ENCODE measurements at regions not wholly inside any gene's neighbourhood (a gene's known extent, or its start where the extent isn't known, plus 50 kb on each side); places are given as distances from the start of the nearest gene placed in this dataset.

- DNase-seq, result no peak
- H3K27ac ChIP-seq, result no peak overlapping the region
- intact Hi-C loops (cut with DNase I), result no loop called here
- H3K9me3 ChIP-seq, result no peaks in the 10 kb centered on the region
- H3K27me3 ChIP-seq, result no peaks in the 10 kb centered on the region
- H3K4me3 ChIP-seq, result no peak overlapping the region
- no peaks in the 10 kb centered on the region for H3K4me1 ChIP-seq
- TF ChIP-seq, protein P1, sequence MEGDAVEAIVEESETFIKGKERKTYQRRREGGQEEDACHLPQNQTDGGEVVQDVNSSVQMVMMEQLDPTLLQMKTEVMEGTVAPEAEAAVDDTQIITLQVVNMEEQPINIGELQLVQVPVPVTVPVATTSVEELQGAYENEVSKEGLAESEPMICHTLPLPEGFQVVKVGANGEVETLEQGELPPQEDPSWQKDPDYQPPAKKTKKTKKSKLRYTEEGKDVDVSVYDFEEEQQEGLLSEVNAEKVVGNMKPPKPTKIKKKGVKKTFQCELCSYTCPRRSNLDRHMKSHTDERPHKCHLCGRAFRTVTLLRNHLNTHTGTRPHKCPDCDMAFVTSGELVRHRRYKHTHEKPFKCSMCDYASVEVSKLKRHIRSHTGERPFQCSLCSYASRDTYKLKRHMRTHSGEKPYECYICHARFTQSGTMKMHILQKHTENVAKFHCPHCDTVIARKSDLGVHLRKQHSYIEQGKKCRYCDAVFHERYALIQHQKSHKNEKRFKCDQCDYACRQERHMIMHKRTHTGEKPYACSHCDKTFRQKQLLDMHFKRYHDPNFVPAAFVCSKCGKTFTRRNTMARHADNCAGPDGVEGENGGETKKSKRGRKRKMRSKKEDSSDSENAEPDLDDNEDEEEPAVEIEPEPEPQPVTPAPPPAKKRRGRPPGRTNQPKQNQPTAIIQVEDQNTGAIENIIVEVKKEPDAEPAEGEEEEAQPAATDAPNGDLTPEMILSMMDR (IDR thresholded peaks at IDR 0.05), result no peak
- TF ChIP-seq POLR2A (IDR thresholded peaks at IDR 0.05), result no peak
- no peaks in the 10 kb centered on the region for H3K36me3 ChIP-seq
These were observed 289.9 kb downstream of the SHOX2 start for GRCh38 chr3:157816296-157816695.

- Histone ChIP-seq H3K4me3 (no peak overlapping the region), H3K9me3 (no peaks in the 10 kb centered on the region), H3K27me3 (no peaks in the 10 kb centered on the region), H3K27ac (no peak overlapping the region), H3K36me3 (no peaks in the 10 kb centered on the region), H3K4me1 (no peaks in the 10 kb centered on the region)
- no peak for TF ChIP-seq POLR2A (IDR thresholded peaks at IDR 0.05)
- TF ChIP-seq, protein P1 (IDR thresholded peaks at IDR 0.05), result no peak
- intact Hi-C loops (cut with DNase I), result no loop called here
- 55 to 59% methylated on average over 3 of the region's 3 CpGs for WGBS, 2 donors
- no peak for DNase-seq
These were observed 290.5 kb downstream of the SHOX2 start for GRCh38 chr3:157815739-157816138.

GRCh38 chr3:157810924-157811718, 295.1 kb downstream of the SHOX2 start:
- WGBS, 2 donors, result 68 to 75% methylated on average over 3 of the region's 3 CpGs
- H3K27me3 ChIP-seq, result no peaks in the 10 kb centered on the region
- no peak overlapping the region for H3K4me3 ChIP-seq
- no peak for TF ChIP-seq POLR2A (IDR thresholded peaks at IDR 0.05)
- TF ChIP-seq, protein P1 (IDR thresholded peaks at IDR 0.05), result no peak
- DNase-seq, result no peak
- no peak overlapping the region for H3K27ac ChIP-seq
- intact Hi-C loops (cut with DNase I), result no loop called here
- no peaks in the 10 kb centered on the region for H3K9me3 ChIP-seq
- no peaks in the 10 kb centered on the region for H3K36me3 ChIP-seq
- no peaks in the 10 kb centered on the region for H3K4me1 ChIP-seq

GRCh38 chr3:157807280-157807679, 298.9 kb downstream of the SHOX2 start:
- WGBS, 2 donors, result 48 to 55% methylated on average over 3 of the region's 3 CpGs
- no peak overlapping the region for H3K27ac ChIP-seq
- TF ChIP-seq, protein P1 (IDR thresholded peaks at IDR 0.05), result no peak
- TF ChIP-seq POLR2A (IDR thresholded peaks at IDR 0.05), result no peak
- DNase-seq, result no peak
- intact Hi-C loops (cut with DNase I), result no loop called here
- no peaks in the 10 kb centered on the region for H3K4me1 ChIP-seq
- H3K36me3 ChIP-seq, result no peaks in the 10 kb centered on the region
- no peak overlapping the region for H3K4me3 ChIP-seq
- H3K9me3 ChIP-seq, result no peaks in the 10 kb centered on the region
- no peaks in the 10 kb centered on the region for H3K27me3 ChIP-seq

DNA sequence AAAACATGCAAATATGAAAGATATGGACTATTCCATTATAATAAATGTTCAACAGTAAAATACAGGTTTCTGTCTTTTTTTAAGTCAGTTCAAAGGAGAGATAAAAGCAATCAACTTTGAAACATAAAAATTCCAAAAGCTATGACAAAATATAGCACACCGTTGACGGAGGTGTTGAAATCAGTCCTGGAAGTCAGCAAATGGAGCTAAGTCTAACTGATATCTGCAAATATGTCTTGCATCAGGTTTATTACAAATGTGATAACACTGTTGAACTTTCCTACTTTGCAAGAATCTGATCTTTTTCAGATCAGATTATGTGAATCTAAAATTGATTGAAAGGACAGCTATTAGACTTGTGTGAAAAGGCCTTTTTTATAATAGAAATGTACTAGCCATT, 300.7 kb downstream of the SHOX2 start:
- Histone ChIP-seq H3K9me3 (no peaks in the 10 kb centered on the region), H3K4me1 (no peaks in the 10 kb centered on the region), H3K4me3 (no peak overlapping the region), H3K36me3 (no peaks in the 10 kb centered on the region), H3K27me3 (no peaks in the 10 kb centered on the region), H3K27ac (no peak overlapping the region)
- intact Hi-C loops (cut with DNase I), result no loop called here
- 86 to 89% methylated on average over 2 of the region's 2 CpGs for WGBS, 2 donors
- no peak for DNase-seq
- TF ChIP-seq, protein P1 (IDR thresholded peaks at IDR 0.05), result no peak
- no peak for TF ChIP-seq POLR2A (IDR thresholded peaks at IDR 0.05)
